ENCODE measurements at regions not wholly inside any gene's neighbourhood (a gene's known extent, or its start where the extent isn't known, plus 50 kb on each side); places are given as distances from the start of the nearest gene placed in this dataset.

- no peak overlapping the region for H3K18ac ChIP-seq (ENCODE audit: insufficient read length, low read depth, low read length)
- no peaks in the 10 kb centered on the region for H3K79me1 ChIP-seq (ENCODE audit: insufficient read depth, low read depth, low read length, poor library complexity, severe bottlenecking)
- H3K9me3 ChIP-seq (ENCODE audit: control insufficient read depth, low read depth, low read length) = no peaks in the 10 kb centered on the region
- H3K4me2 ChIP-seq (ENCODE audit: insufficient read depth, insufficient read length, low read length) = no peak overlapping the region
- no peak overlapping the region for H3K4ac ChIP-seq (ENCODE audit: low read depth, low read length)
- H4K91ac ChIP-seq (ENCODE audit: insufficient read length, low read depth, low read length) = no peak overlapping the region
- H3K14ac ChIP-seq (ENCODE audit: insufficient read depth, low read length) = no peak overlapping the region
- H2BK120ac ChIP-seq (ENCODE audit: low read depth, low read length, poor library complexity, severe bottlenecking) = no peak overlapping the region
- H4K5ac ChIP-seq (ENCODE audit: insufficient read length, low read depth, low read length) = no peak overlapping the region
- Mint-ChIP-seq H3K4me3 (no peak overlapping the region), H3K36me3 (ENCODE audit: insufficient read depth in 1 of 3, low read depth in 3 of 3) (no peaks in the 10 kb centered on the region), H3K4me1 (0 out of 4 replicates have a peak, but pooled peaks cover 0 to under 1% of the 10 kb centered on the region in 2 experiments), H3K27me3 (ENCODE audit: low read depth) (no peaks in the 10 kb centered on the region), H3K27ac (no peak overlapping the region), H3K9me3 (no peaks in the 10 kb centered on the region)
- H2BK5ac ChIP-seq (ENCODE audit: insufficient read length, low read length) = no peak overlapping the region
- no peak overlapping the region for H3T11ph ChIP-seq (ENCODE audit: low read length)
- H2BK20ac ChIP-seq (ENCODE audit: low read depth, low read length, poor library complexity, severe bottlenecking) = no peak overlapping the region
- no peak overlapping the region for H2BK15ac ChIP-seq (ENCODE audit: low read depth, low read length)
- H2AFZ ChIP-seq (ENCODE audit: low read length) = no peak overlapping the region
- no peaks in the 10 kb centered on the region for H3K23me2 ChIP-seq (ENCODE audit: insufficient read length, low read depth, low read length, poor library complexity, severe bottlenecking)
- TF ChIP-seq, protein P1, sequence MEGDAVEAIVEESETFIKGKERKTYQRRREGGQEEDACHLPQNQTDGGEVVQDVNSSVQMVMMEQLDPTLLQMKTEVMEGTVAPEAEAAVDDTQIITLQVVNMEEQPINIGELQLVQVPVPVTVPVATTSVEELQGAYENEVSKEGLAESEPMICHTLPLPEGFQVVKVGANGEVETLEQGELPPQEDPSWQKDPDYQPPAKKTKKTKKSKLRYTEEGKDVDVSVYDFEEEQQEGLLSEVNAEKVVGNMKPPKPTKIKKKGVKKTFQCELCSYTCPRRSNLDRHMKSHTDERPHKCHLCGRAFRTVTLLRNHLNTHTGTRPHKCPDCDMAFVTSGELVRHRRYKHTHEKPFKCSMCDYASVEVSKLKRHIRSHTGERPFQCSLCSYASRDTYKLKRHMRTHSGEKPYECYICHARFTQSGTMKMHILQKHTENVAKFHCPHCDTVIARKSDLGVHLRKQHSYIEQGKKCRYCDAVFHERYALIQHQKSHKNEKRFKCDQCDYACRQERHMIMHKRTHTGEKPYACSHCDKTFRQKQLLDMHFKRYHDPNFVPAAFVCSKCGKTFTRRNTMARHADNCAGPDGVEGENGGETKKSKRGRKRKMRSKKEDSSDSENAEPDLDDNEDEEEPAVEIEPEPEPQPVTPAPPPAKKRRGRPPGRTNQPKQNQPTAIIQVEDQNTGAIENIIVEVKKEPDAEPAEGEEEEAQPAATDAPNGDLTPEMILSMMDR (conservative IDR thresholded peaks at IDR 0.05) = no peak
- no peaks in the 10 kb centered on the region for H4K20me1 ChIP-seq (ENCODE audit: control insufficient read depth, insufficient read depth, insufficient read length)
- H3K79me2 ChIP-seq (ENCODE audit: insufficient read depth, low read length) = no peaks in the 10 kb centered on the region
- H3K27me3 ChIP-seq (ENCODE audit: insufficient read depth, low read length) = no peaks in the 10 kb centered on the region; the same call in 1 of the 2 replicates
- no peak overlapping the region for H3K56ac ChIP-seq (ENCODE audit: insufficient read length, low read depth, low read length)
- no peaks in the 10 kb centered on the region; the same call in 1 of the 2 replicates for H3K4me1 ChIP-seq (ENCODE audit: insufficient read depth, low read length)
- H4K8ac ChIP-seq (replicated peaks; ENCODE audit: insufficient read length, low read depth, low read length) = no peak overlapping the region
- no peak overlapping the region for H2BK12ac ChIP-seq (ENCODE audit: insufficient read length, low read depth, low read length)
- H3K9ac ChIP-seq (ENCODE audit: extremely low read depth, insufficient read length, low read length) = no peak overlapping the region
- H3K23ac ChIP-seq (ENCODE audit: insufficient read length, low read depth, low read length) = no peak overlapping the region
- H2AK5ac ChIP-seq (ENCODE audit: insufficient read length, low read length) = no peak overlapping the region
- no peak for DNase-seq
- H3K27ac ChIP-seq (ENCODE audit: insufficient read length, low read depth, low read length) = no peak overlapping the region
- WGBS (ENCODE audit: extremely low coverage, insufficient read length, low lambda C conversion rate) = no CpG with 5 or more reads among the region's 7 CpGs
Measured at GRCh38 chr16:79909571-79909970, 309.0 kb upstream of the MAF start.

Measured in H9 (cell line).